GM18499 (cell line): ENCODE measurements at regions not wholly inside any gene's neighbourhood (a gene's known extent, or its start where the extent isn't known, plus 50 kb on each side); places are given as distances from the start of the nearest gene placed in this dataset.

Source experiments
- ATAC-seq: cut with Tn5 transposase; IDR thresholded peaks from one replicate; pipeline ENCODE4 v1.9.1; 2021; ENCODE audit warnings: moderate number of reproducible peaks; ENCODE audit not compliant: insufficient read depth, unreplicated experiment

DNA sequence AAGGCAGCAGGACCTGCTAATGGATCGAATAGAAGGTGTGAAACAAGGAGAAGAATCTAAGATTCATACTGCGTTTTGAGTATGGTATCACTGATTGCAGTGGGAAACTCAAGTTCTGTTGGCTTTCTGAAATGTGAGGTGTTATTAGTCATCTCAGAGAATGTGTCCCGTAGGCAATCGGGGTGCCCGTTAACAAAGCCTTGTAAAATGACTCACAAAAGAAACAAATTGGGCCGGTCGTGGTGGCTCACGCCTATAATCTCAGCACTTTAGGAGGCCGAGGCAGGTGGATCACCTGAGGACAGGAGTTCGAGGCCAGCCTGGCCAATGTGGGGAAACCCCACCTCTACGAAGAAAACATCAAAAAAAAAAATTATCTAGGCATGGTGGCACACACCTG, 118.2 kb upstream of the C7orf33 start:
- ATAC-seq, result no peak

DNA sequence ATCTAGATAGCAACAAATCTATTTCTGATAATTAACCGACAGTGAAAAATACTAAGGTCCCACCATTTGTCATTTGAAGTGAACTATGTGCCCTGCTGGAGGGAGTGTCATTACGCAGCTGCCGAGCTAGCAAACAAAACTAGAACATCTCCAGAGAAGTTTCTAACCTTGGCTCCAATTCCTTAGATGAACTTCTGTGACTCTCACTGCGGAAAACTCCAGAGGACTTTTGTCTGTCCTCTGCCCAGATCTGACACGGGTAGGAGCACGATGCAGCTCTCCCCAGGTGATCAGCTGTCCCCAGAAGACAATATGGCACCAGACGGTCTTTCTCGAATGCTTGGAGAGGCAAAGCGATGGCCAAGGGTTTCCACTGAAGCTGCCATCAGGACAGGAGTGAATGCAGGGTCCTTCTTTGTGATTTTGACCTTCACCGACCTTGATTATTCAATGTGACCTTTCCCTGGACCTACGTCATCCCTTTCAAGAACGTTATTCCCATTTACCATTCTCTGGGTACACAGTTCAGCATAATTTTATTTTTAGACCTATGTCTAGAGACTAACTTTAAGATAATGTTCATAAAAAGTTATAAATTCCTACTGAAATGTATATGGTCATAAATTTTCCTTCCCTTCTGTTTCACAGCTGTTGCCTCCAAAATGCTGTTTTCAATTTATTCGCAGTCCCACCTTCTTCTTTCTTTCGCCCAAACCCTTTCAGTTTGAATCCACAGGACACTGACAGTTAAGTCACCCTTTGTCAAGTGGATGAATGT, 116.7 kb upstream of the C7orf33 start:
- ATAC-seq, result no peak

DNA sequence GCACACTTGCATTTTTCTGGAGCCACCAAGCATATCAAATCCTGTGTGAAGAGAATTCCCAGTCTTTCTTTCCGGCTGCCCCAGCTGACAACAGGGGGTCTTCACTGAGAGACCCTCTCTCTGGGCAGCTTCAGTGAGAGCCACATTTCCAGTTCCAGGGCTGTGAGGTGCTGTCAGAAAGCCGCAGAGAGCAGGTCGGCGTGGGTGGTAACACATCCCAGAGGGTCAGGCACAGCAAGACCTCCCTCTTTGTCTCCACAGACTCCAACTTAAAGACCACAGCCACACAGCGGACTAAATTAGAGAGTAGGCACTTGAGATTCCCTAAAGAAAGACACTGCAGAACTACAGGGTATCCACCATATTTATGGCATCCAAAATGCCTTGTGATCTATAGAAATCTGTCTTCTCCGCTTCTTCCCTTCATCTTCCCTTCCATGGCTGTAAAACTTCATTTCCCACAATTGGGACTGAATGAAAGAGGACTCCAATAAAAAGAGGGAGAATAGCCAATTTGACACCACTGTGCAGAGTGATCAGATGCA, 116.0 kb upstream of the C7orf33 start:
- ATAC-seq, result no peak

DNA sequence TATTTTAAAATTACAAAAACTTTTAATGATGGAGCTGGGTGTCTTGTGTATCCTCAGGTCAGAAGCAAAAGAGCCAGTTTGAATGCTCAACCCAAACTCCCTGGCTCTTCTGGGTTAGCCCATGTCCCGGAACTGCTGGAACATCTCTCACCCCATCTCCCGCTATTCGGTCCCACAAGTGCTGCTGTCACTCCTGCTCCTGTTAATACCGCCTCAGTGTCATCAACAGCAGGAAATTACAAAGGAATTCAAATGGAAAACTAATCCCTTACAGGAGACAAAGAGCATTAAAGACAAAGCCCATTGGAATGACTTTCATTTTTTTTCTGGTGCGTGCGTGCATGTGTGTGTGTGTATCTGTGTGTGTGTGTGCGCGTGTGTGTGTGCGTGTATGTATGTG, 112.0 kb upstream of the C7orf33 start:
- ATAC-seq, result no peak

DNA sequence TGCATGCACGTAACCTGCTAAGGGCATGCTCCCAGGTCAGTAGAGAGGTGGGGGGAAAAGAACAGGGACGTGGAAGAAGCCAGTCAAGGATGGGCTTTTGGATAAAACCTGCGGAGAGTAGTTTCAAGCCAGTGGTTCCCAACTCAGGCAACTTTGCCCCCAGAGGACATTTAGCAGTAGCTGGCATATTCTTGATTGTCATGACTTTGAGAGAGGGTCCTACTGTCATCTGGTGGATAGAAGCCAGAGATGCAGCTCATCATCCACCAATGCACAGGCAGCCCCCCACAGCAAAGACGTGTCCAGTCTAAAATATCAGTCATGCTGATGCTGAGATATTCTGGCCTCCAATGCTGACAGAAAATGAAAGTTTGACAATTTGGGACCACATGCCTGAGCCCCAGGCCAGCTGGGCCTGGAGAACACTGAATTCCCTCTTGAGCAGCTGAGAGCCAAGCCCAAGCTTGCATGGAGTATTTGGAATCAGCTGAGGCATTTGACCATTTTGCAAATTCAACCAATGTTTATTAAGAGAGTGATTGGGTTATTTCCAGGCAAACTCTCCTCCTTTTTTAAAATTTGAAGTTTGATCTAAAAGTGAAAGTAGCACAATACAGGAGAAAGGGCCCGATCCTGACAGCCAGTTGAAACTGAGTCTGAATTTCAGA, 110.0 kb upstream of the C7orf33 start:
- ATAC-seq, result no peak

DNA sequence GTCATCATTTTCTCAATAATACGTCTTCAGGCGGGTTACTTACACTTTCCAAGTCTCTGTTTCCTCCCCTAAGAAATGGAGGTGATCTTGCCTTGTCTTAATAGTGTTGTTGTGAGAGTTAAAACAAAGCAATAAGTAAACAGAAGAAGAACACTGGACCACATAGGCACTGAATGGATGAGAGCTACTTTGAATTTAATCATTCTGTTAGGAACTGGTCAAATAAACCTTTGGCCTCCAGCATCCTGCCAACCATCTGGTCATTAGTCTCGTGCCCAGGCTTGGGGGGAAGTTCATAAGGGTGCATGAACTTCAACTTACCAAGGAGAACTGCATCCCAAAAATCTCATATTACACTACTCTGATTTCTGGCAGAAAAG, 109.4 kb upstream of the C7orf33 start:
- ATAC-seq, result no peak

DNA sequence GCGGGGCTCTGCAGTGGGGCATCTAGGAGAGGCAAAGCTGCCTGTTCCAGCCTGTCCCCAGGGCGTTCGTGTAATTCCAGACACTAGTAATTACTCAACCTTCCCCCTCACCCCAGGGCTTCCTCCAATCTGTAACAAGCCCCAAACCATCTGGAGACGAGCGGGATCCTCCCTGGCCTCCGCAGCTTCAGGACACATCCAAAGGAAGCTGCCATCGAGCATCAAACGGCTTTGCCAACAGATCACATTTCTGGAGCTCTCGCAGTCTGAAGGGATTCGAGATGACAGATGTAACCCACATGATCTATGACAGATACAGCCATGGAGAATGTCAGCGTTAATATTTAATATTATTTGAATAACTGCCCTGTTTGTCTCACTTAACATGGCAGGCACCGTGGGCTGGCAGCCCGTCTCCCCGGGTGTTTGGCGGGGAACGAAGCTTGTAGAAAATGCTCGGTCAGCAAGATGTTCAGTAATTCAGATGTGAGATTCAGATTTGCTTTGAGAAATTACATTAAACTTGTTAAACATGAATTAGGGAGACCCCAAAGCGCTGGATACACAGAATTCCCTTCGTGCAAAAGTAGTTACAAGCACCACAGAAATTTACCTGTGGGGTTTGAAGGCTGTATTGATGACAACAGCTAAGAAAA, 108.5 kb upstream of the C7orf33 start:
- ATAC-seq, result no peak

DNA sequence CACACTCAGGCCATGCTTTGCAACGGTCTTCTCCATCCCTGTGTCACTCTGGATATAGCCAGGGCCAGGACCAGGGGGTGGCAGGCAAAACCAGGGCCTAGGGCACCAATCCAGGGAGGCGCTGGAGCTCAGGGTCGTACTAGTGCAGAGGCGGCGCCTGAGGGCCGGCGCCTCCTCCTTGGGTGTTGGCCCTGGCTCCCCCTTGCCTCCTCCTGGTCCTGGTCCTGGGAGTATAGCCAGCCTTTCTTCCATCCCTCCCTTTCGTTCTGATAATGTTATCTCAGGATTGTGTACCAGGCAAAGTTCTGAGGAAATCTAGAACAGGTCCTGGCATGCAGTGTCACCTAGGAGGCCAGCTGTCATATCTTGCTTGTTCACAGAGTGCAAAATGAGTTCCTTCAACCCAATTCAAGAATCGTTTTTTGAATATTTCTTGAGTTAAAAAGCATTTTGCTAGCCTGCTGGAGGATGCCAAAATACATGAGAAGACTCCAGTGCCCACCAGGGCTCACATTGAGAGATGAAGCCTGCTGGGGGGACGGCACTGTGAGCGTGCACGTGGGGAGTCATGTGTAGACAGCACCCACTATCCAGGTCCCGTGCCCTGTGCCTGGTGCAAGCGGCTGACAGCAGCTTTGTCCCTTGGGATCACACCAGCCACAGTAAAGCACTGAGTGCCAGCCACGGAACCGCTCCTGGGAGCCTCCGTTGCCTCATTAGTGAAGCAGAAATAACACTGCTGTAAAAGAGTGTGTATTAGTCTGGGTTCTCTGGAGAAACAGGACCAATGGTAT, 106.9 kb upstream of the C7orf33 start:
- no peak for ATAC-seq

DNA sequence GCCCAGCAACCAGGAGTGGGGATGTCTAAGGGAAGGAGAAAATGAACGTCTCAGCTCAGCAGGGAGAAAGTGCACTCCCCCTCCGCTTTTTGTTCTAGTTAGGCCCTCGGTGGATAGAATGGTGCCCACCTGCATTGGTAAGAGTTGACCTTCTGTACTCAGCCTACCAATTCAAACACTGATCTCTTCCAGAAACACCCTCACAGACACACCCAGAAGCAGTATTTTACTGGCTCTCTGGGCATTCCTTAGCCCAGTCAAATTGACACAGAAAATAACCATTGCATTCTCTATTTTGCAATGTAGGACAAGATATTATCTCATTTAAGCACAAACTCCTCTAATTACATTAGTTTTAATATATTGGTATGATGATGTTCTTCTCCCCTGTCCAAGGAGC, 106.1 kb upstream of the C7orf33 start:
- no peak for ATAC-seq

DNA sequence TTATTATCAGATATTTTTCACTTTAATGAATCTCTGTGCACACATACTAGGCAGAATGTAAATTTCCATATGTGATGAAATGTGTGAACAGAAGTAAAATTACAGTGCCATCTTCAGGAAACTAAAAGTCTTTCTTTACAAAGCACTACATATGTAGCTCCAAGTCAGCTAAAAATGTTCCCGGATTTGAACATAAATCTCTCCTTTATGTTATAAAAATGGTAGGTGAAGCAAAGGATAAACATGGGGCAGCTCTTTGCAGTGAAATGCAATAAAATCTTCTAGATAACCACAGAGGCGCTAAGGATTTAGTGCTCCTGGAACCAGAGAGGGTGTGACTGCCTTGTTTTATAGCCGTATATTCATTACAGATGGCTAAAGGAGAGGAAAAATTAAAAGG, 104.9 kb upstream of the C7orf33 start:
- no peak for ATAC-seq

DNA sequence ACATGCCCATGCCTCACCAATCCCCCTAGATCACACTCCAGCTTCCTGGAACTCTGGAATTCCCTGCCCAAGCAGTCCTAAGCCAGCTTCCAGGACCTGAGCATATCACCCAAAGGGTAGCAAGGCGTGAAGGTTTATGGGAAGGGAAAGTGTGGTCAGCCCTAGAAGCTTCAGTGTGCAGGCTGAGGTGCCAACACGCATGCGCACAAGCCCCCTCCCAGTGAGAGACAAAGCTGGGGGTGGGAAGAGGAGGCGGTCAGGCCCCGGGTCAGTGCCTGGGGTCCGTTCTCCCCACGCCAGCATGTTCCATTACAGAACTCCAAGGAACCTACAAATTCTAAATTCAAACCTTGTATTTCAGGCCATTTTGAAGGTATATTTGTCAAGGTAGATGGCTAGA, 103.6 kb upstream of the C7orf33 start:
- ATAC-seq, result no peak

DNA sequence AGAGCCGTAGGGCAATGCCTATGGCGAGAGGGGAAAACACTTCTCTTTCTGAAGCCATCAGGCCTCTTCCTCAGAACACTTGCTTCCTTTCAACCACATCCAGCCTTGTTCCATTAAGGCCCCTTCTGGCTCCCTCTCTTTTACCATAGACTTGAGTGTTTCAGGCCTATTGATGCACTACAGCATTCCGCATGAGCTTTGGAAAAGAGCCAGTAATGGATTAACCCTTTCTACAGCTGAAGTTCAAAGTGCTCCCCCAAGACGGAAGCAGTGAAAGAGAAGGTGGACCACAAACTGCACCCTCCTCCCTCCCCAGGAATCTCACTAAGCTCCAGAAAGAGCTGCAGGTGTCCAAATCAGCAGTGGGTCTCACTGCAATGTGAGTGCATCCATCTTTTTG, 102.7 kb upstream of the C7orf33 start:
- ATAC-seq, result no peak

DNA sequence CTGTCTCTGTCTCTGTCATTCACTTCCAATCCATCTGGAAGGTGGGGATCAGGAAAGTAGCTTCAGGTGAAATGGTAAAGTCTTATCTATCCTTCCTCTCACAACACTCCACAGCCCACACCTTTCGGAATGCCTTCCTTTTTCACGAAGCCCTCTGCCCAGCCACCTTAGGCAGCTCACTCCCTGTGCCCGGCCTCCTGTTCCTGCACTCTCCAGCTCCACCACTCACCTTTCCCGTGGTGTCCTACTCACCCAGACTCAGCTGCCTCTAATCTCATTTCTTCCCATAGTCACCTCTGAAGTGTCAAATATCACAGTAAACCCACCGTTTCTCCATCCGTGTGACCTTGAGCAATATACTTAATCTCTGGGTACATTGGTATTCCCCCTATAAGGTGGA, 100.9 kb upstream of the C7orf33 start:
- no peak for ATAC-seq

DNA sequence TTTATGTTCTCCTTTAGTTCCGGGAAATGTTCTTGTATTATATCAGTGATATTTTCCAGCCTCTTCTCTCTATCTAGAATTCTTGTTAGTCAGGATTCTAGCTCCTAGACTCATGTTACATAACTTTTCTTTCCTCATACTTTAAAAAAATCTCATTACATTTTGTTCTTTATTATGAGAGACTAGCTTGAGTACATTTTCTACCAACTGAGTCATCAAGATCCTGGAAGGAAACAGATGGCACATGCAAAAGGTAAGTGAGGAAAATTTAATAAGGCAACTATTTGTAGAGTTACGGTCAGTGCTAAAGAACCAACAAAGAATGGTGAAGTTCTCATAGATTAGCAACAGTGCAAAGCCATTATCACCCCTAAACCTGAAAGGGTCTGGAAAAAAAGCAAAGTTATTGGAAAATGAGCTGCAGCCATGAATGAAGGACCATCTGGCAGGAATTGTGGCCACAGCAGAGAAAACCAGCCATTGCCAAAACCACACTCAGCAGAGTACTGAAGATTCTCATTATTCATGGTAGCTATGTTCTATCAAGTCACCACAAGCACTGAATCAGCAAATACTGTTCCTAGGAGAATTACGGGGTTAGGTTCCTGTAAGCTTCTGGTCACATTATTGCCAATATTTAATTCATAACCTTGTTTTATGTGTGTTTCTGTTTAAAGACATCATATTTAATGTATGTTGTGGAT, 98.3 kb upstream of the C7orf33 start:
- ATAC-seq, result no peak

DNA sequence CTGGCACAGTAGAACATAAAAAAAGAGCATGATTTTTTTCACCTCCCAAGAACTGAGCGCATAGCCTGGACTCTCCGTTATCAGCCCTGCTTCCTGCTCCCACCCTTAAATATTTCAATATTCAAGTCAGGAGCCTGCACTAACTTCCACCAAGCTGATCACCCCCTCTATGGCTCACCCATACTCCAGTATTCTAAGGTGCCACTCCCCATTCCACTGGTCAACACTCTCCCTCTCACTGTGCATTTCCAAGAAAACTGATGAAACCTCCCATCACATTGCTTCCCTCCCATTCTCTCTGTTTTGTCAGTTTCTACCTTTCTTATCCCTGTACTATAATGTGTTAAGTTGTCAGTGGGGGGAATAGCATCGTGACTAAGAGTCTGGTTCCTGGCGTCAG, 95.0 kb upstream of the C7orf33 start:
- no peak for ATAC-seq

DNA sequence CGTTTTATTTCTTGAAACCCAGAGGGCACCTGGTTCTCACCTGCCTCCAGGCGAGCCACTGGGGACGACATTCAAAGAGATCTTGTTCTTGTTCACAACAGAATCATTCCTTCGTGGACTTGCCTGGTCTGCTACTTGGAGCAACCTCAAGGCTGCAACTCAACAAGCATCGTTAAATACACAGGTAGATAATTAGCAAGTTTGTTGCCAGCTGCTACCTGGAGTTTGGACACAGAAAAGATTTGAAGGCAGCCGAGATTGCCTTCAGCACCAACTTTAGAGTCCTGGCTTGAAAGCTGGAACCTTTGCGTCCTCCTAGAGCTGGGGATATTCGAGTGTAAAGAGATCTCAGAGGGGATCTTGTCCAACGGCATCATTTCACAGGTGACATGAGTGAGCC, 89.6 kb upstream of the C7orf33 start:
- ATAC-seq, result no peak

DNA sequence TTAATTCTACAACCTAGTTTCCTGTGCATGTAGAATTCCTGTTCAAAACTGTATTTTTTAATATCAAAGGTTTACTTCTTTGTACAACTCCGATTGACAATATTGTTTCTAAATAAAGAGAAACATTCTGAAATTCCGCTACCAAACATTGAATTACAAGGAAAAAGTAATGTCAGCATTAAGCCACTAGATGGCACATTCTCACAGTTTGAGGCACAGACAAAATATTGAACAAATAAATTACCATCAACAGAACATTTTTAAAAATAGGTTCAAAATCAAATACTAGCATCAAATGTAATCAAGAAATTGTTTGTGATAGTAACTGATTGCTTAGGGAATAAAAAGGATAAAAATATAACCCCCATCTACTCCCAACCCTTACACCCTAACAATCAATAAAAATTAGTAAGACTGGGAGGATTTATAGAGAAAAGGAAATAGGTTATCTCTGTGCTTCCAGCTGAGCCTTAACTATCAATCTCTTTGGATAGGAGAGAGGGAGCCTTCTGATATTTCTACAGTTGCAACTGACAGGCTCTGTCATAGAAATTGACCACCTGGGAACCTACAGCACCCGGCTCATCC, 86.6 kb upstream of the C7orf33 start:
- ATAC-seq, result no peak

DNA sequence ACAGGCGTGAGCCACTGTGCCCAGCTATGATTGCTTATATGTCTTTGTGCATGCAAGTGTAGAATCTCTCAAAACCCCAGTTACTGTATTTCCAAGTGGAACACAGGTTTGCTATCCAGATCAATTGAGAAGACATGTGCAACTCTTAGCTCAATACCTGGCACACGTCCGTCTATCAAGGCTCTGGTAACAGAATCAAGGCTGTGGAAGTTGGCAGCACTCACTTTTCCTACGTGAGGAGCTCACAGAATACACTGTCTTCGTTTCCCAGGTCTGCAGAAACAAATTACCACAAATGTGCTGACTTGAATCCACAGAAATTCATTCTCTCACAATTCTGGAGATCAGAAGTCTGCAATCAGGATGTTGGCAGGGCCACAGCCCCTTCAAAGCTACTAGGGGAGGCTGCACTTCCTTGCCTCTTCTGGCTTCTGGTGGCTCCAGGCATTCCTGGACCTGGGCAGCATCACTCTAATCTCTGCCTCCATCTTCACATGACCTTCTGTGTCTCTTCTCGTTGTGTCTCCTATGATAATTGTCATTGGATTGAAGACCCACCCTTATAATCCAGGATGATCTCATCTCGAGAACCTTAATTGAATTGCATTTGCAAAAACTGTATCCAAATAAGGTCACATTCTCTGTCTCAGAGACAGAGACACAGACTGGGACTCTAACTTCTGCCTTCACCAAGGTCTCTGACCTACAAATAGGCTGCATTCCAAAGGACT, 84.8 kb upstream of the C7orf33 start:
- ATAC-seq, result no peak

DNA sequence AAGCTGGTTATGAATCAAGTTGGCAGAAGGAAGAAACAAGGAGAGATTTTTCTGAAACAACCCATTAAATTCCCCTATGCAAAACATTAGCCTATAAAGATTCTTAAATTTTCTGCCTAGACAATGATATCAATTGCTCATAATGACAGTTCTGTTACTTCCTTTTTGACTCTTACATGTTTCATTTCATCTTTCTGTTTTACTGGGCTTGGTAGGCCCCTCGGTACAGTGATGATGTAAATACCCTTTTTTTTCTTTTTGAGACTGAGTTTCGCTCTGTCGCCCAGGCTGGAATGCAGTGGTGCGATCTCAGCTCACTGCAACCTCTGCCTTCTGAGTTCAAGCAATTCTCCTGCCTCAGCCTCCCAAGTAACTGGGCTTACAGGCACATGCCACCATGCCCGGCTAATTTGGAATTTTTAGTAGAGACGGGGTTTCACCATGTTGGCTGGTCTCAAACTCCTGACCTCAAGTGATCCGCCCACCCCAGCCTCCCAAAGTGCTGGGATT, 83.4 kb upstream of the C7orf33 start:
- ATAC-seq, result peak; percentile 98
